Activated T-helper 2 cell treated with anti-CD3 and anti-CD28 coated beads, Interferon-gamma antibody, Interleukin-2, Interleukin-4, amounts not matched to agents 10 μg/mL and 5 μg/mL and 100 μg/mL, durations not matched to agents 14 hours and 24 hours and 36 hours (primary cell): ENCODE measurements at regions not wholly inside any gene's neighbourhood (a gene's known extent, or its start where the extent isn't known, plus 50 kb on each side); places are given as distances from the start of the nearest gene placed in this dataset.
"Not testable (repeated sequence)": the region's sequence is repeated elsewhere in the genome, so short reads cannot be mapped to it uniquely, and the experiment has no call there.

ENCODE experiments used
- DNase-seq: peaks from one replicate; pipeline ENCODE4 v3.0.0; 2021; ENCODE audit warnings: low spot score
- H3K27ac Mint-ChIP-seq: one replicate; pipeline ENCODE4 v1.8.0; 2021; ENCODE audit warnings: mixed read lengths
- H3K27me3 Mint-ChIP-seq: one replicate; pipeline ENCODE4 v1.8.0; 2021; ENCODE audit warnings: low read depth, mixed read lengths
- H3K36me3 Mint-ChIP-seq: one replicate; pipeline ENCODE4 v1.8.0; 2021; ENCODE audit warnings: low read depth, mixed read lengths
- H3K4me1 Mint-ChIP-seq: one replicate; pipeline ENCODE4 v1.8.0; 2021; ENCODE audit warnings: low read depth, mixed read lengths
- H3K4me3 Mint-ChIP-seq: one replicate; pipeline ENCODE4 v1.8.0; 2021; ENCODE audit warnings: low read depth, mild to moderate bottlenecking, moderate library complexity, mixed read lengths
- H3K9me3 Mint-ChIP-seq: one replicate; pipeline ENCODE4 v1.8.0; 2021; ENCODE audit warnings: mixed read lengths
- intact Hi-C: fragments of 100-400 bp; cut with micrococcal nuclease; formaldehyde crosslinking; loops from one replicate; pipeline ENCODE4 v1.15.1; 2023

GRCh38 chr1:187921426-187921825, 1092.7 kb downstream of the PLA2G4A start:
- Mint-ChIP-seq H3K4me3 (no peak overlapping the region), H3K36me3 (no peaks in the 10 kb centered on the region), H3K9me3 (no peaks in the 10 kb centered on the region), H3K27me3 (no peaks in the 10 kb centered on the region), H3K4me1 (no peaks in the 10 kb centered on the region), H3K27ac (no peak overlapping the region)
- intact Hi-C loops, result no loop called here
- DNase-seq, result no peak

GRCh38 chr1:187922255-187922654, 1093.5 kb downstream of the PLA2G4A start:
- Mint-ChIP-seq H3K27ac (no peak overlapping the region), H3K4me3 (no peak overlapping the region), H3K27me3 (no peaks in the 10 kb centered on the region), H3K36me3 (no peaks in the 10 kb centered on the region), H3K4me1 (no peaks in the 10 kb centered on the region), H3K9me3 (no peaks in the 10 kb centered on the region)
- intact Hi-C loops, result no loop called here
- DNase-seq, result no peak

GRCh38 chr1:187924252-187924651, 1095.5 kb downstream of the PLA2G4A start:
- Mint-ChIP-seq H3K27me3 (no peaks in the 10 kb centered on the region), H3K4me3 (no peak overlapping the region), H3K4me1 (no peaks in the 10 kb centered on the region), H3K36me3 (no peaks in the 10 kb centered on the region), H3K27ac (no peak overlapping the region), H3K9me3 (no peaks in the 10 kb centered on the region)
- intact Hi-C loops, result no loop called here
- DNase-seq, result no peak

- H3K27me3 Mint-ChIP-seq, result no peaks in the 10 kb centered on the region
- H3K4me1 Mint-ChIP-seq, result no peaks in the 10 kb centered on the region
- H3K9me3 Mint-ChIP-seq, result peaks cover 3% of the 10 kb centered on the region
- DNase-seq, result no peak
- no peak overlapping the region for H3K4me3 Mint-ChIP-seq
- H3K36me3 Mint-ChIP-seq, result no peaks in the 10 kb centered on the region
- H3K27ac Mint-ChIP-seq, result no peak overlapping the region
- intact Hi-C loops, result no loop called here
These were observed 1099.5 kb downstream of the PLA2G4A start for GRCh38 chr1:187928288-187928687.

DNA sequence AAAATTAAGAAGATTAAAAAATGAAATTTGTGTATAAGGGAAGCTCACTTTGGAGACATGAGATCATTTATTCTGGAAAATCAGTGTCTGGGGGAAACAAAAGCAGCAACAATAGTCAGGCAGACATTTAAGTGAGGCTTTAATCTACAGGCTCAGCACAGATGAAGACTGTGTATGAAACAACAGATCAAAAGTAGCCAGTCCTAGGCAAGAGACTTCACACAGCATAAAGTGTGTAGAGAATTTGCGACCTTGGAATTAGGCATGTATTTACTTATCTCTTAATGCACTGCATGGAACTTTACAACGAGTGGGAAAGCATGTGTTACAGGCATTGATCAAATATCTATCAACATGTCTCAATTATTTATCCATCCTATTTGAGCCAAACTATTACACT, 1099.9 kb downstream of the PLA2G4A start:
- H3K27ac Mint-ChIP-seq, result no peak overlapping the region
- peaks cover 3% of the 10 kb centered on the region for H3K9me3 Mint-ChIP-seq
- no peaks in the 10 kb centered on the region for H3K36me3 Mint-ChIP-seq
- H3K4me1 Mint-ChIP-seq, result no peaks in the 10 kb centered on the region
- no peaks in the 10 kb centered on the region for H3K27me3 Mint-ChIP-seq
- H3K4me3 Mint-ChIP-seq, result no peak overlapping the region
- intact Hi-C loops, result no loop called here
- no peak for DNase-seq

DNA sequence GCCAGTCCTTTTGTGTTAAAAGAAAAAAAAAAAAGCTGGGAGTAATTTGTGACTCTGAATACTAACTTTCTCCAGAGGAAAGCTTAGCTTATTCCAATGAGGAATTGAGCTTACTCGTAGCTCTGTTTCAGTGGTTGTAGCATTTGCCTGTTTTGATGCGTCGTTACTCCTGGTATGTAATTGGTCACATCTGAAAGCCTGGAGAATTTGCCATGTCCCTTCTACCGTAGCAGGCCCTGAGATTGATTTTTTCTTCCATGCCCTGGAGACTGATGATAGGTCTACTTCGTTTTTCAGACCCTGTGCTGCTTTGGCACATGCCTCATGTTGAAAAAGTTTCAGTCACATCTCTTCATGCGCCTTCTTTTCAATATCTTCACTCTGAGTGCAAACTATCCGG, 1103.0 kb downstream of the PLA2G4A start:
- intact Hi-C loops, result no loop called here
- Mint-ChIP-seq H3K4me3 (no peak overlapping the region), H3K4me1 (no peaks in the 10 kb centered on the region), H3K27ac (no peak overlapping the region), H3K9me3 (peaks cover 3% of the 10 kb centered on the region), H3K27me3 (no peaks in the 10 kb centered on the region), H3K36me3 (no peaks in the 10 kb centered on the region)
- DNase-seq, result no peak

GRCh38 chr1:187933562-187934419, 1105.0 kb downstream of the PLA2G4A start:
- no peaks in the 10 kb centered on the region for H3K4me1 Mint-ChIP-seq
- DNase-seq, result no peak
- no peaks in the 10 kb centered on the region for H3K36me3 Mint-ChIP-seq
- intact Hi-C loops, result no loop called here
- no peak overlapping the region for H3K4me3 Mint-ChIP-seq
- no peaks in the 10 kb centered on the region for H3K27me3 Mint-ChIP-seq
- peaks cover 5% of the 10 kb centered on the region for H3K9me3 Mint-ChIP-seq
- no peak overlapping the region for H3K27ac Mint-ChIP-seq

DNA sequence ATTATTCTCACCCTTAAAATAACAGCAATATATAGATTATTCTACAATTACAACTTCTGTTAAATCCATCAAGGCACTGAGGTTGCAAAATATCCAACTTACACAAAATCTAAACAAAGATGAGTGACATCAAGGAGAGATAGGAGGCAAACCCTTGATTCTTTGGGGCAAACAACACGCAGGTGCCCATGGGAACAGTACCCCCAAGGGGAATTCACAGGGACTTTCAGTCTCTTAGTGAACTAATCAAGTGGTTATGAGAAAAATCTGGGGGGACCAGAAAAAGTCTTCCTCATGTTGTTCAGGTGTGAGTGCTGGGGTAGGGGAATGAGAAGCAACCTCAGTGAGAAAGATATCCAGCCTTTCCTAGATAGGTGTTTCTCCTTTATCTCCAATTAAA, 1107.9 kb downstream of the PLA2G4A start:
- Mint-ChIP-seq H3K4me1 (no peaks in the 10 kb centered on the region), H3K36me3 (no peaks in the 10 kb centered on the region), H3K9me3 (peaks cover 8% of the 10 kb centered on the region), H3K4me3 (no peak overlapping the region), H3K27me3 (no peaks in the 10 kb centered on the region), H3K27ac (no peak overlapping the region)
- intact Hi-C loops, result no loop called here
- DNase-seq, result no peak

GRCh38 chr1:187938092-187938491, 1109.3 kb downstream of the PLA2G4A start:
- intact Hi-C loops, result no loop called here
- DNase-seq, result no peak
- H3K27me3 Mint-ChIP-seq, result no peaks in the 10 kb centered on the region
- no peaks in the 10 kb centered on the region for H3K36me3 Mint-ChIP-seq
- no peak overlapping the region for H3K27ac Mint-ChIP-seq
- no peaks in the 10 kb centered on the region for H3K4me1 Mint-ChIP-seq
- peaks cover 6% of the 10 kb centered on the region for H3K9me3 Mint-ChIP-seq
- no peak overlapping the region for H3K4me3 Mint-ChIP-seq

- Mint-ChIP-seq H3K9me3 (peaks cover 30% of the 10 kb centered on the region), H3K4me1 (no peaks in the 10 kb centered on the region), H3K36me3 (no peaks in the 10 kb centered on the region), H3K27ac (no peak overlapping the region), H3K4me3 (no peak overlapping the region), H3K27me3 (no peaks in the 10 kb centered on the region)
- no peak for DNase-seq
- intact Hi-C loops, result no loop called here
These were observed 1114.2 kb downstream of the PLA2G4A start for GRCh38 chr1:187942986-187943385.

GRCh38 chr1:187943606-187944403, 1115.1 kb downstream of the PLA2G4A start:
- peaks cover 32% of the 10 kb centered on the region for H3K9me3 Mint-ChIP-seq
- H3K4me3 Mint-ChIP-seq, result no peak overlapping the region
- no peaks in the 10 kb centered on the region for H3K27me3 Mint-ChIP-seq
- no peak for DNase-seq
- H3K36me3 Mint-ChIP-seq, result no peaks in the 10 kb centered on the region
- no peak overlapping the region for H3K27ac Mint-ChIP-seq
- intact Hi-C loops, result no loop called here
- no peaks in the 10 kb centered on the region for H3K4me1 Mint-ChIP-seq

DNA sequence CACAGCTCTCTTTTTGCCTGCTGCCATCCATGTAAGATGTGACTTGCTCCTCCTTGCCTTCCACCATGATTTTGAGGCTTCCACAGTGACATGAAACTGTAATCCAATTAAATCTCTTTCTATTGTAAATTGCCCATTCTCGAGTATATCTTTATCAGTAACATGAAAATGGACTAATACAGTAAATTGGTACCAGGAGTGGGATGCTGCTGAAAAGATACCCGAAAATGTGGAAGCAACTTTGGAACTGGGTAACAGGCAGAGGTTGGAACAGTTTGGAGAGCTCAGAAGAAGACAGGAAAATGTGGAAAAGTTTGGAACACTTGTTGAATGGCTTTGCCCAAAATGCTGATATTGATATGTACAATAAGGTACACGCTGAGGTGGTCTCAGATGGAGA, 1117.9 kb downstream of the PLA2G4A start:
- H3K9me3 Mint-ChIP-seq, result peaks cover 37% of the 10 kb centered on the region
- H3K27ac Mint-ChIP-seq, intact Hi-C loops, H3K4me3 Mint-ChIP-seq, H3K36me3 Mint-ChIP-seq, H3K27me3 Mint-ChIP-seq, H3K4me1 Mint-ChIP-seq, DNase-seq: not testable (repeated sequence)

- Mint-ChIP-seq H3K9me3 (peaks cover 44% of the 10 kb centered on the region), H3K4me1 (no peaks in the 10 kb centered on the region), H3K4me3 (no peak overlapping the region), H3K27me3 (no peaks in the 10 kb centered on the region), H3K36me3 (no peaks in the 10 kb centered on the region), H3K27ac (no peak overlapping the region)
- no peak for DNase-seq
- intact Hi-C loops, result no loop called here
These were observed 1118.6 kb downstream of the PLA2G4A start for GRCh38 chr1:187947359-187947758.
